GM12878 (cell line): ENCODE measurements at regions not wholly inside any gene's neighbourhood (a gene's known extent, or its start where the extent isn't known, plus 50 kb on each side); places are given as distances from the start of the nearest gene placed in this dataset.

Experiments
- ATAC-seq: fragments of 200-7000 bp; cut with Tn5 transposase; 3 replicates; pipeline ENCODE4 v1.9.1; 2020; ENCODE audit warnings: mild to moderate bottlenecking, moderate library complexity
- BruUV-seq: library from RNA; stranded (reverse); fragments of 400-500 nt; replicated peaks from 2 replicates; lab custom pipeline; 2021; lab: Mats Ljungman, UMichigan
- CTCF ChIA-PET: fragments of 300-600 bp; sonication (Branson Sonifier 250); formaldehyde crosslinking; extraction: SDS; loops from one replicate; lab custom pipeline; 2021; ENCODE audit warnings: inconsistent platforms; lab: Yijun Ruan, JAX
- POLR2A ChIA-PET: fragments of 350-600 bp; formaldehyde crosslinking; extraction: SDS; loops from one replicate; lab custom pipeline; 2021; ENCODE audit warnings: inconsistent platforms; lab: Charles Lee
- RAD21 ChIA-PET: fragments of 300-600 bp; sonication (Branson Sonifier 250); formaldehyde crosslinking; loops from one replicate; lab custom pipeline; 2023; ENCODE audit warnings: antibody characterized with exemption; ENCODE audit not compliant: unreplicated experiment; lab: Charles Lee
- SMC1A ChIA-PET: fragments of 300-600 bp; sonication (Branson Sonifier 250); formaldehyde crosslinking; loops from one replicate; lab custom pipeline; 2023; ENCODE audit not compliant: unreplicated experiment, uncharacterized antibody; lab: Charles Lee
- DNase-seq: peaks from one replicate; pipeline ENCODE4 v3.0.0-alpha.2; 2011; ENCODE audit warnings: low read depth, low spot score
- FAIRE-seq: peaks from 3 replicates; lab custom pipeline; 2011; peaks lifted over from hg19 to GRCh38; lab: Jason Lieb, UNC
- H2AFZ ChIP-seq: 2 replicates; pipeline ENCODE4 v1.6.0; 2011; ENCODE audit warnings: low read depth, low read length, control low read depth; ENCODE audit not compliant: control insufficient read depth
- H3K27ac ChIP-seq: 2 replicates; pipeline ENCODE4 v1.5.1; 2011; ENCODE audit warnings: control low read depth; ENCODE audit not compliant: control insufficient read depth, insufficient read depth
- H3K27me3 ChIP-seq, 2 experiments: replicated peaks in 1 of 2; 2 replicates each; pipeline versions ENCODE4 v1.6.0 to v1.6.1; 2011; ENCODE audit warnings: low read length in 1 of 2; ENCODE audit not compliant: control insufficient read depth in 2 of 2, insufficient read depth in 2 of 2
- H3K36me3 ChIP-seq, 2 experiments: 2 replicates each; pipeline ENCODE4 v1.5.1; 2011; ENCODE audit warnings: low read length in 1 of 2; ENCODE audit not compliant: control insufficient read depth in 2 of 2, insufficient read depth in 2 of 2
- H3K4me1 ChIP-seq: 2 replicates; pipeline ENCODE4 v1.6.1; 2011; ENCODE audit warnings: mild to moderate bottlenecking, low read length, moderate library complexity, mixed read lengths; ENCODE audit not compliant: control insufficient read depth, insufficient read depth
- H3K4me2 ChIP-seq: 2 replicates; pipeline ENCODE4 v1.6.0; 2011; ENCODE audit warnings: control low read depth; ENCODE audit not compliant: control insufficient read depth, insufficient read depth
- H3K4me3 ChIP-seq: fragments of 200-600 bp; sonication (generic); 2 replicates; pipeline ENCODE4 v1.5.1; 2016
- H3K79me2 ChIP-seq: 2 replicates; pipeline ENCODE4 v1.6.0; 2011; ENCODE audit warnings: low read length; ENCODE audit not compliant: control insufficient read depth, insufficient read depth
- H3K9ac ChIP-seq: 2 replicates; pipeline ENCODE4 v1.8.0; 2011; ENCODE audit warnings: low read length, control low read depth, mixed read lengths; ENCODE audit not compliant: control insufficient read depth, insufficient read depth
- H3K9me3 ChIP-seq: replicated peaks from 3 replicates; pipeline ENCODE4 v1.5.1; 2011; ENCODE audit warnings: mild to moderate bottlenecking, low read length; ENCODE audit not compliant: control insufficient read depth, insufficient read depth
- H4K20me1 ChIP-seq: 2 replicates; pipeline ENCODE4 v1.6.0; 2011; ENCODE audit not compliant: control insufficient read depth, insufficient read depth
- BCLAF1 ChIP-seq: fragments of 450-650 bp; IDR thresholded peaks from 2 replicates; pipeline ENCODE4 v1.6.1; 2017; ENCODE audit warnings: antibody characterized with exemption, mild to moderate bottlenecking, moderate library complexity
- ETV6 ChIP-seq, 2 experiments: fragments of 450-650 bp in 1 of 2; IDR thresholded peaks in 1 of 2; conservative IDR thresholded peaks in 1 of 2; 2 replicates each; pipeline ENCODE4 v1.6.1; 2014; ENCODE audit warnings: antibody characterized with exemption in 1 of 2, borderline replicate concordance in 1 of 2, low read depth in 1 of 2, mild to moderate bottlenecking in 1 of 2, moderate library complexity in 1 of 2
- IRF3 ChIP-seq: fragments of 450-650 bp; IDR thresholded peaks from 2 replicates; pipeline ENCODE4 v1.6.1; 2014; ENCODE audit warnings: mild to moderate bottlenecking
- IRF4 ChIP-seq: IDR thresholded peaks from 2 replicates; pipeline ENCODE4 v1.6.1; 2011; ENCODE audit warnings: low read depth, low read length
- LARP7 ChIP-seq: fragments of 450-650 bp; IDR thresholded peaks from 2 replicates; pipeline ENCODE4 v1.6.1; 2017; ENCODE audit warnings: mild to moderate bottlenecking
- NFXL1 ChIP-seq: fragments of 450-650 bp; IDR thresholded peaks from 2 replicates; pipeline ENCODE4 v1.6.1; 2017; ENCODE audit warnings: antibody characterized with exemption, mild to moderate bottlenecking, borderline replicate concordance
- NKRF ChIP-seq: fragments of 450-650 bp; conservative IDR thresholded peaks from 2 replicates; pipeline ENCODE4 v1.6.1; 2017; ENCODE audit warnings: mild to moderate bottlenecking, moderate library complexity
- NR2F1 ChIP-seq: fragments of 450-650 bp; conservative IDR thresholded peaks from 2 replicates; pipeline ENCODE4 v1.6.1; 2017; ENCODE audit warnings: mild to moderate bottlenecking
- SUPT20H ChIP-seq: IDR thresholded peaks from 2 replicates; pipeline ENCODE4 v1.6.1; 2011; ENCODE audit warnings: low read depth, mild to moderate bottlenecking, low read length, moderate library complexity, borderline replicate concordance; ENCODE audit not compliant: control insufficient read depth
- TCF7 ChIP-seq: IDR thresholded peaks from 2 replicates; pipeline ENCODE4 v1.6.1; 2014; ENCODE audit warnings: antibody characterized with exemption, borderline replicate concordance
- ZBTB40 ChIP-seq: fragments of 450-650 bp; IDR thresholded peaks from 2 replicates; pipeline ENCODE4 v1.6.1; 2016; ENCODE audit warnings: mild to moderate bottlenecking, moderate library complexity, borderline replicate concordance
- WGBS: methylation state at CpG from one replicate; pipeline ENCODE4 v1.1.6; 2016; ENCODE audit warnings: low lambda C conversion rate; ENCODE audit not compliant: insufficient replicate concordance, insufficient coverage; ENCODE audit errors: missing lambda C conversion rate; 5-methylcytosine and 5-hydroxymethylcytosine counted together
- in situ Hi-C: fragments of 300-500 bp; cut with MboI; formaldehyde crosslinking; loops from 9 replicates; pipeline ENCODE4 v1.14.3; 2018; ENCODE audit warnings: mixed read lengths
- intact Hi-C: fragments of 100-400 bp; cut with micrococcal nuclease; formaldehyde crosslinking; loops from one replicate; pipeline ENCODE4 v1.14.2; 2022; ENCODE audit not compliant: unreplicated experiment

DNA sequence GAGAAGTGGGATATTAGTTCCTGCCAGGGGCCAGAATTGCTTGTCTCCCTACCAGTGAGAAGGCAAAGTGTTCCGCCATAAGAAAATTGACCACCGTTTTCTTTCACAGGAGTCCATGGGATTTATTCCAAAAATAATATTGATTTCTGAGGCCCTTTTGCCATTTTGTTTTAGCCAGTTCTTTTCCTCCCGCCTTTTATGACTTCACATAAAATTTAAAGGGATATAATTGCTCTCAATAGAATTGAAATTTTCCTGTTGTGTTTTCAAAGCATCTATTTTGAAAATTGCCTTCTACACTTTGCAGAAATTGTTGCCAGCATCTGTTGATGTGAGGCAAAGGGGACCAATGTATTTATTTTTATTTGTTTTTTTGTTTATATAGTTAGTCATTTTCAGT, 53.6 kb downstream of the PLCE1 start (continued):
- TF ChIP-seq BCLAF1 (no peak), NKRF (no peak), TCF7 (no peak), NR2F1 (no peak), IRF4 (no peak), NFXL1 (no peak)

GRCh38 chr10:94049911-94050310, 56.2 kb downstream of the PLCE1 start:
- no peak overlapping the region for H3K4me3 ChIP-seq
- no peak overlapping the region for H2AFZ ChIP-seq
- no peaks in the 10 kb centered on the region for H3K9me3 ChIP-seq
- H3K27me3 ChIP-seq: no peaks in the 10 kb centered on the region
- ATAC-seq: no peak
- CTCF ChIA-PET: no interaction called here
- POLR2A ChIA-PET: no interaction called here
- RAD21 ChIA-PET: no interaction called here
- DNase-seq: no peak
- no TSS peak for BruUV-seq
- no peak overlapping the region for H3K4me2 ChIP-seq
- intact Hi-C loops (no loop called here), in situ Hi-C loops (no loop called here)
- no peak for FAIRE-seq
- no peak overlapping the region for H3K9ac ChIP-seq
- no peaks in the 10 kb centered on the region for H3K36me3 ChIP-seq
- H3K79me2 ChIP-seq: no peaks in the 10 kb centered on the region
- no peaks in the 10 kb centered on the region for H3K4me1 ChIP-seq
- no peak overlapping the region for H3K27ac ChIP-seq
- 16% methylated on average over 4 of the region's 4 CpGs for WGBS
- no peaks in the 10 kb centered on the region for H4K20me1 ChIP-seq
- SMC1A ChIA-PET: interaction anchor here (0.7 kb wide), 1 partner anchor 21 kb away, joined by 3 read pairs; no protein-coding TSS in a partner anchor
- TF ChIP-seq IRF3 (no peak), ETV6 (conservative IDR thresholded peaks at IDR 0.05 in 1 of 2, IDR thresholded peaks at IDR 0.05 in 1 of 2; ENCODE audit: borderline replicate concordance in 1 of 2, low read depth in 1 of 2) (no peak), ZBTB40 (no peak), LARP7 (no peak), SUPT20H (no peak)
